Type B pancreatic cell (in vitro differentiated cells): ENCODE measurements at regions not wholly inside any gene's neighbourhood (a gene's known extent, or its start where the extent isn't known, plus 50 kb on each side); places are given as distances from the start of the nearest gene placed in this dataset.

ENCODE experiments used
- DNase-seq: peaks from one replicate; pipeline ENCODE4 v3.0.0; 2021; ENCODE audit warnings: mixed read lengths; ENCODE audit not compliant: unreplicated experiment; ENCODE audit errors: extremely low spot score
- H3K27ac Mint-ChIP-seq: 2 replicates; pipeline ENCODE4 v1.8.0; 2021; ENCODE audit warnings: mild to moderate bottlenecking, mixed read lengths
- H3K27me3 Mint-ChIP-seq: 2 replicates; pipeline ENCODE4 v1.8.0; 2021; ENCODE audit warnings: mixed read lengths
- H3K36me3 Mint-ChIP-seq: 2 replicates; pipeline ENCODE4 v1.8.0; 2021; ENCODE audit warnings: mixed read lengths
- H3K4me1 Mint-ChIP-seq: one replicate; pipeline ENCODE4 v1.8.0; 2021; ENCODE audit warnings: mixed read lengths; ENCODE audit not compliant: unreplicated experiment
- H3K4me3 Mint-ChIP-seq: 2 replicates; pipeline ENCODE4 v1.8.0; 2021; ENCODE audit warnings: mild to moderate bottlenecking, mixed read lengths
- H3K9me3 Mint-ChIP-seq: 2 replicates; pipeline ENCODE4 v1.8.0; 2021; ENCODE audit warnings: mixed read lengths
- TF ChIP-seq, protein P1 (sequence below): fragments of 200-600 bp; sonication (generic); conservative IDR thresholded peaks from 2 replicates; pipeline ENCODE4 v1.5.0; 2021; ENCODE audit warnings: antibody characterized with exemption, mild to moderate bottlenecking

DNA sequence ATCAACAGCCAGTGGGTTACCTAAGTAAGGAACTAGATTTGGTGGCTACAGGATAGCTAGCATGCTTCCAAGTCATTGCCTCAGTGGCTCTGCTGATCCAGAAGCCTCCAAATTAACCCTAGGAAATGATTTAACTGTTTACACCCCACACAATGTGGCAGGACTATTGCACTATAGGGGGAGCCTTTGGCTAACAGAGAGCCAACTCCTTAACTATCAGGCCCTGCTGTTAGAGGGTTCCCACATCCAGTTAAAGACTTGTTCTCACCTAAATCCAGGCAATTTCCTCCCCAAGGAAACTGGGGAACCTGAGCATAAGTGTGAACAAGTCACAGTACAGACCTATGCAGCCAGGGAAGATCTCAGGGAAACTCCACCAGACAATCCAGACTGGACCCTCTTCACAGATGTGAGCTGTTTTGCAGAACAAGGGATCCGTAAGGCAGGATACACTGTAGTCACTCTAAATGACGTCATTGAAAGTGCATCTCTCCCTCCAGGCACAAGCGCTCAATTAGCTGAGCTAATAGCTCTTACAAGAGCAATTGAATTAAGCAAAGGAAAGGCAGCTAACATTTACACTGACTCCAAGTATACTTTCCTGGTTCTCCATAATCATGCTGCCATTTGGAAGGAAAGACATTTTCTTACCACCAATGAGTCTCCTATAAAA, 185.3 kb upstream of the SPOCK3 start:
- no peak for DNase-seq
- no peak overlapping the region for H3K4me3 Mint-ChIP-seq
- no peaks in the 10 kb centered on the region for H3K9me3 Mint-ChIP-seq
- H3K4me1 Mint-ChIP-seq, result peaks cover 6% of the 10 kb centered on the region
- H3K27ac Mint-ChIP-seq, result no peak overlapping the region
- TF ChIP-seq, protein P1, sequence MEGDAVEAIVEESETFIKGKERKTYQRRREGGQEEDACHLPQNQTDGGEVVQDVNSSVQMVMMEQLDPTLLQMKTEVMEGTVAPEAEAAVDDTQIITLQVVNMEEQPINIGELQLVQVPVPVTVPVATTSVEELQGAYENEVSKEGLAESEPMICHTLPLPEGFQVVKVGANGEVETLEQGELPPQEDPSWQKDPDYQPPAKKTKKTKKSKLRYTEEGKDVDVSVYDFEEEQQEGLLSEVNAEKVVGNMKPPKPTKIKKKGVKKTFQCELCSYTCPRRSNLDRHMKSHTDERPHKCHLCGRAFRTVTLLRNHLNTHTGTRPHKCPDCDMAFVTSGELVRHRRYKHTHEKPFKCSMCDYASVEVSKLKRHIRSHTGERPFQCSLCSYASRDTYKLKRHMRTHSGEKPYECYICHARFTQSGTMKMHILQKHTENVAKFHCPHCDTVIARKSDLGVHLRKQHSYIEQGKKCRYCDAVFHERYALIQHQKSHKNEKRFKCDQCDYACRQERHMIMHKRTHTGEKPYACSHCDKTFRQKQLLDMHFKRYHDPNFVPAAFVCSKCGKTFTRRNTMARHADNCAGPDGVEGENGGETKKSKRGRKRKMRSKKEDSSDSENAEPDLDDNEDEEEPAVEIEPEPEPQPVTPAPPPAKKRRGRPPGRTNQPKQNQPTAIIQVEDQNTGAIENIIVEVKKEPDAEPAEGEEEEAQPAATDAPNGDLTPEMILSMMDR, result no peak
- no peaks in the 10 kb centered on the region for H3K27me3 Mint-ChIP-seq
- H3K36me3 Mint-ChIP-seq, result no peaks in the 10 kb centered on the region

DNA sequence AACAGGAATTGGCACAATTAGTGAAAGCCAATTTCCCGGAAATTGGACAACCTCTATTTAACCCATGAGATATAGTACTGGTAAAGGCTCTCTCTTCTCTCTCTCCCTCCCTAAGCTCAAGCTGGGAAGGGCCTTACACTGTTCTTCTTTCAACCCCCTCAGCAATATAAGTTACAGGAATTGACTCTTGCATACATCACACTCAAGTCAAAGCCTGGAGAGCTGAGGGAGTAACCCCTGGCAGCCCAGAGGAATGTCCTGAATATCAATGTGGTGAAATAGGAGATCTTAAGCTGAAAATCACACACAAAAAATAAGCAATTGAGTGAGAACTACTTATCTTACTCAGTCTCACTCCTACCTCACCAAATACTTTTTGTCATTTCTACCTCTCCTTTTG, 186.9 kb upstream of the SPOCK3 start:
- Mint-ChIP-seq H3K27me3 (peaks cover 8% of the 10 kb centered on the region), H3K9me3 (no peaks in the 10 kb centered on the region), H3K4me3 (no peak overlapping the region), H3K36me3 (no peaks in the 10 kb centered on the region), H3K27ac (no peak overlapping the region), H3K4me1 (peaks cover 6% of the 10 kb centered on the region)
- no peak for DNase-seq
- TF ChIP-seq, protein P1, result no peak

GRCh38 chr4:167424341-167425256, 190.3 kb upstream of the SPOCK3 start:
- TF ChIP-seq, protein P1, result no peak
- Mint-ChIP-seq H3K4me1 (peaks cover 6% of the 10 kb centered on the region), H3K9me3 (no peaks in the 10 kb centered on the region), H3K36me3 (no peaks in the 10 kb centered on the region), H3K27me3 (peaks cover 8% of the 10 kb centered on the region), H3K27ac (no peak overlapping the region), H3K4me3 (no peak overlapping the region)
- no peak for DNase-seq

GRCh38 chr4:167428156-167428555, 193.9 kb upstream of the SPOCK3 start:
- Mint-ChIP-seq H3K4me3 (no peak overlapping the region), H3K27ac (no peak overlapping the region), H3K4me1 (no peaks in the 10 kb centered on the region), H3K36me3 (no peaks in the 10 kb centered on the region), H3K9me3 (peaks cover 4% of the 10 kb centered on the region), H3K27me3 (peaks cover 8% of the 10 kb centered on the region)
- TF ChIP-seq, protein P1, result no peak
- no peak for DNase-seq

DNA sequence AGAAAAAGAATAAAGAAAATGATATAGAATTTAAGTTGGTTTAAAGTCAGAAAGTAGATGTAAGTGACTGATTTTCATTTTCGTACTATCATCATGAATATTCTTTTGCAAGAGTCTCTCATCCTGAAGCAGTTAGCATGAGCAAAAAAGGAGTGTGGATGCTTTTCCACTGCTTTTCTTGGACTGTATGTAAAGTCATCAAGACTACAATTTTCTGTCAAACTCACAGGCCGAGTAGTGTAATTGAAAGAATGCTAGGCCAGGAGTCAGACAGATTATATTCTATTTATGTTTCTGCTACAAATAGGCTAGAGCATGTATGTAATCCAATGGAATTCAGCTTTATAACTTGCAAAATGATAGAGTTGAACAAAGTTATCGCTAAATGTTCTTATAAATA, 197.1 kb upstream of the SPOCK3 start:
- H3K4me1 Mint-ChIP-seq, result no peaks in the 10 kb centered on the region
- DNase-seq, result no peak
- H3K9me3 Mint-ChIP-seq, result peaks cover 4% of the 10 kb centered on the region
- H3K4me3 Mint-ChIP-seq, result no peak overlapping the region
- H3K27me3 Mint-ChIP-seq, result no peaks in the 10 kb centered on the region
- no peaks in the 10 kb centered on the region for H3K36me3 Mint-ChIP-seq
- TF ChIP-seq, protein P1, result no peak
- H3K27ac Mint-ChIP-seq, result no peak overlapping the region
